Activated CD4-positive, alpha-beta T cell treated with anti-CD3 and anti-CD28 coated beads for 36 hours (primary cell): ENCODE measurements at regions not wholly inside any gene's neighbourhood (a gene's known extent, or its start where the extent isn't known, plus 50 kb on each side); places are given as distances from the start of the nearest gene placed in this dataset.

ENCODE experiments used
- ATAC-seq: fragments of 200-7000 bp; cut with Tn5 transposase; one replicate; pipeline ENCODE4 v1.10.0; 2021; ENCODE audit warnings: mild to moderate bottlenecking, moderate library complexity
- CTCF ChIA-PET: fragments of 350-600 bp; sonication (Branson Sonifier 250); formaldehyde crosslinking; loops from one replicate; lab custom pipeline; 2021; ENCODE audit warnings: antibody characterized with exemption; lab: Charles Lee
- POLR2A ChIA-PET: fragments of 350-600 bp; sonication (Branson Sonifier 250); formaldehyde crosslinking; loops from one replicate; lab custom pipeline; 2021; ENCODE audit warnings: antibody characterized with exemption, inconsistent platforms; lab: Charles Lee
- DNase-seq: peaks from one replicate; pipeline ENCODE4 v3.0.0-alpha.2; 2020
- H3K27ac Mint-ChIP-seq: one replicate; pipeline ENCODE4 v1.8.0; 2021; ENCODE audit warnings: mixed read lengths
- H3K27me3 Mint-ChIP-seq: one replicate; pipeline ENCODE4 v1.8.0; 2021; ENCODE audit warnings: mixed read lengths
- H3K36me3 Mint-ChIP-seq: one replicate; pipeline ENCODE4 v1.8.0; 2021; ENCODE audit warnings: low read depth, mixed read lengths
- H3K4me1 Mint-ChIP-seq: one replicate; pipeline ENCODE4 v1.8.0; 2021; ENCODE audit warnings: mixed read lengths
- H3K4me3 Mint-ChIP-seq: one replicate; pipeline ENCODE4 v1.8.0; 2021; ENCODE audit warnings: mild to moderate bottlenecking, moderate library complexity, mixed read lengths
- H3K9me3 Mint-ChIP-seq: one replicate; pipeline ENCODE4 v1.8.0; 2021; ENCODE audit warnings: low read depth, mixed read lengths
- intact Hi-C, 2 experiments: fragments of 100-400 bp; cut with DNase I in 1 of 2; cut with micrococcal nuclease in 1 of 2; formaldehyde crosslinking; loops; one replicate each; pipeline versions ENCODE4 v1.14.2 to v1.15.1; 2022 to 2024; cut with DNase I, micrococcal nuclease

GRCh38 chr1:234710936-234711724, 101.2 kb upstream of the IRF2BP2 start:
- H3K9me3 Mint-ChIP-seq: no peaks in the 10 kb centered on the region
- no peaks in the 10 kb centered on the region for H3K36me3 Mint-ChIP-seq
- H3K27me3 Mint-ChIP-seq: no peaks in the 10 kb centered on the region
- ATAC-seq (no peak), DNase-seq (no peak)
- no peak overlapping the region for H3K4me3 Mint-ChIP-seq
- POLR2A ChIA-PET: no interaction called here
- CTCF ChIA-PET: interaction anchor here (0.9 kb wide), 1 partner anchor 128 kb away, joined by 3 read pairs; no protein-coding TSS in a partner anchor
- intact Hi-C loops: no loop called here
- H3K27ac Mint-ChIP-seq: no peak overlapping the region
- H3K4me1 Mint-ChIP-seq: peaks cover 3% of the 10 kb centered on the region

DNA sequence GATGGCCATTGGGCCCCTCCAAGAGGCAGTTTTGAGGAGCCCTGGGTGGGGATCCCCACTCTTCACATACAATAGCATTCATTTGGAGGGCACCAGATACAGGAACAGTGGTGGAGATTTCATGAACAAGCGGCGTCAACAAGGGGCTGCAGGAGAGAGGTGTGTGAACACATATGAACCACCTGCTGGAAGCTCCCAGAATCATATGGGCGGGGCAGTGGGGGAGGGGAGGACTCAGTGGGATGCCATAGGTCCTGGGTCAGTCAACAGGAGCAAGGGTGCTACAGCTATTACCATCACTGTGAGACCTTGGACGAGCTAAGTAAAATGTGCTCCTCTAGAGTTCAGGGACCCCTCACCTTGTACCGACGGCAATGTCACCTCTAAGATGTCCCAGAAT, 100.4 kb upstream of the IRF2BP2 start:
- Mint-ChIP-seq H3K27ac (no peak overlapping the region), H3K4me1 (peaks cover 10% of the 10 kb centered on the region), H3K9me3 (no peaks in the 10 kb centered on the region), H3K36me3 (no peaks in the 10 kb centered on the region), H3K27me3 (no peaks in the 10 kb centered on the region), H3K4me3 (no peak overlapping the region)
- intact Hi-C loops: no loop called here
- POLR2A ChIA-PET: no interaction called here
- ATAC-seq: no peak
- no peak for DNase-seq
- CTCF ChIA-PET: interaction anchor here (0.9 kb wide), 1 partner anchor 127 kb away, joined by 3 read pairs; no protein-coding TSS in a partner anchor

GRCh38 chr1:234709473-234710228, 99.7 kb upstream of the IRF2BP2 start:
- intact Hi-C loops: no loop called here
- Mint-ChIP-seq H3K27ac (no peak overlapping the region), H3K4me3 (no peak overlapping the region), H3K36me3 (no peaks in the 10 kb centered on the region), H3K27me3 (no peaks in the 10 kb centered on the region), H3K9me3 (no peaks in the 10 kb centered on the region), H3K4me1 (peaks cover 12% of the 10 kb centered on the region)
- ATAC-seq: no peak
- no peak for DNase-seq
- CTCF ChIA-PET: no interaction called here
- POLR2A ChIA-PET: no interaction called here

- Mint-ChIP-seq H3K4me3 (no peak overlapping the region), H3K9me3 (no peaks in the 10 kb centered on the region), H3K36me3 (no peaks in the 10 kb centered on the region), H3K4me1 (peaks cover 12% of the 10 kb centered on the region), H3K27me3 (no peaks in the 10 kb centered on the region), H3K27ac (no peak overlapping the region)
- ATAC-seq: no peak
- no peak for DNase-seq
- intact Hi-C loops: no loop called here
- CTCF ChIA-PET: no interaction called here
- POLR2A ChIA-PET: no interaction called here
Measured at GRCh38 chr1:234708700-234709395, 98.9 kb upstream of the IRF2BP2 start.

GRCh38 chr1:234707641-234708040, 97.7 kb upstream of the IRF2BP2 start:
- Mint-ChIP-seq H3K27ac (no peak overlapping the region), H3K4me1 (peaks cover 12% of the 10 kb centered on the region), H3K27me3 (no peaks in the 10 kb centered on the region), H3K4me3 (no peak overlapping the region), H3K36me3 (no peaks in the 10 kb centered on the region), H3K9me3 (no peaks in the 10 kb centered on the region)
- ChIA-PET POLR2A (interaction anchor here (0.9 kb wide), 1 partner anchor 16 kb away, joined by 3 read pairs; no protein-coding TSS in a partner anchor), CTCF (no interaction called here)
- DNase-seq: no peak
- no peak for ATAC-seq
- intact Hi-C loops: no loop called here

- no peak for ATAC-seq
- POLR2A ChIA-PET: interaction anchor here (0.9 kb wide), 1 partner anchor 17 kb away, joined by 3 read pairs; no protein-coding TSS in a partner anchor
- Mint-ChIP-seq H3K9me3 (no peaks in the 10 kb centered on the region), H3K27ac (no peak overlapping the region), H3K36me3 (no peaks in the 10 kb centered on the region), H3K4me3 (no peak overlapping the region), H3K4me1 (peaks cover 12% of the 10 kb centered on the region), H3K27me3 (no peaks in the 10 kb centered on the region)
- CTCF ChIA-PET: interaction anchor here (0.8 kb wide), 1 partner anchor 58 kb away, joined by 3 read pairs; no protein-coding TSS in a partner anchor
- intact Hi-C loops: no loop called here
- DNase-seq: no peak
Measured at GRCh38 chr1:234706931-234707330, 97.0 kb upstream of the IRF2BP2 start.

- Mint-ChIP-seq H3K4me3 (no peak overlapping the region), H3K36me3 (no peaks in the 10 kb centered on the region), H3K9me3 (no peaks in the 10 kb centered on the region), H3K27ac (no peak overlapping the region), H3K4me1 (peaks cover 10% of the 10 kb centered on the region), H3K27me3 (no peaks in the 10 kb centered on the region)
- CTCF ChIA-PET: interaction anchor here (0.8 to 3.3 kb wide), 2 partner anchors 13 to 57 kb away, joined by 3 to 13 read pairs; no protein-coding TSS in a partner anchor
- intact Hi-C loops: no loop called here
- ATAC-seq: no peak
- DNase-seq: no peak
- POLR2A ChIA-PET: no interaction called here
Measured at GRCh38 chr1:234706199-234706598, 96.2 kb upstream of the IRF2BP2 start.

- DNase-seq (no peak), ATAC-seq (no peak)
- no peaks in the 10 kb centered on the region for H3K9me3 Mint-ChIP-seq
- no peak overlapping the region for H3K27ac Mint-ChIP-seq
- H3K36me3 Mint-ChIP-seq: no peaks in the 10 kb centered on the region
- CTCF ChIA-PET: interaction anchor here (1.1 to 3.3 kb wide), 2 partner anchors 9 to 12 kb away, joined by 5 to 13 read pairs; no protein-coding TSS in a partner anchor
- H3K4me1 Mint-ChIP-seq: peaks cover 10% of the 10 kb centered on the region
- POLR2A ChIA-PET: no interaction called here
- no peaks in the 10 kb centered on the region for H3K27me3 Mint-ChIP-seq
- intact Hi-C loops: no loop called here
- no peak overlapping the region for H3K4me3 Mint-ChIP-seq
Measured at GRCh38 chr1:234705615-234706014, 95.6 kb upstream of the IRF2BP2 start.

DNA sequence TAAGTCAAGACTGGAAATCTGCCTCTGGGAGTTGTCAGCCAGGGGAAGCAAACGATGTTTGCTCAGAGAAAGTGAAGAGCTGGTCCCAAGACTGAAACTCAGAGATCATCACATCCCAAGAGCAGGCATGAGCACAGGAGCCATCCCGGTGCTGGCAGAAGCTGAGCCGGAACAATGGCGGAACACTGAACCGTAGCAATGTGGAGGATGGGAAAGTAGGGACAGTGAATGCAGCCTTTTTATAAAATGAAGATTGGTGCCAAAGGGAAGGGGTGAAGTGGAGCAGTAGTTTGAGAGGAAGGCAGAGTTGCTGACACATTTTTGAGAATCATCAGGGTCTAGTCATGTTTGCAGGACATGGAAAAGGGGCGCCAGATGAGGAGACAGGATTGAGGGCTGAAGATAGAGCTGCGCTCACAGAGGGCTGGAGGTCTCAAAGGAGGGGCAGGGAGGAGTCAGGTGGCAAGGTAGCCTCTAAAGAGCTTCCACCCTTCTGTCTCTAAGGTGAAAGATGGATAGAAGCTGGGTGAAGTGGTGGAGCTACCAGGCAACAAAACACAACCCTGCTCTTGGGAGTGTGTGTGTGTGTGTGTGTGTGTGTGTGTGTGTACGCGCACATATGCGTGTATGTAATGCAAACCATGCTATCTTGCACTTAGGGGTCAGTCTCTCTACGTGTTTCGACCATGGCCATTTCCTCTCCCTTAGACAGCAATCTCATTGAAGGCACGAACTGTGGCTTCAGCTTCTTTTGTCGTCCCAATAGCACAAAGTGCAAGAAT, 94.3 kb upstream of the IRF2BP2 start:
- ATAC-seq (no peak), DNase-seq (no peak)
- intact Hi-C loops: no loop called here
- ChIA-PET CTCF (interaction anchor here (0.6 to 3.3 kb wide), 3 partner anchors 11 to 28 kb away, joined by 3 to 13 read pairs (median 5); no protein-coding TSS in a partner anchor), POLR2A (no interaction called here)
- no peaks in the 10 kb centered on the region for H3K36me3 Mint-ChIP-seq
- no peaks in the 10 kb centered on the region for H3K9me3 Mint-ChIP-seq
- H3K27ac Mint-ChIP-seq: no peak overlapping the region
- H3K27me3 Mint-ChIP-seq: no peaks in the 10 kb centered on the region
- peaks cover 16% of the 10 kb centered on the region for H3K4me1 Mint-ChIP-seq
- H3K4me3 Mint-ChIP-seq: no peak overlapping the region

DNA sequence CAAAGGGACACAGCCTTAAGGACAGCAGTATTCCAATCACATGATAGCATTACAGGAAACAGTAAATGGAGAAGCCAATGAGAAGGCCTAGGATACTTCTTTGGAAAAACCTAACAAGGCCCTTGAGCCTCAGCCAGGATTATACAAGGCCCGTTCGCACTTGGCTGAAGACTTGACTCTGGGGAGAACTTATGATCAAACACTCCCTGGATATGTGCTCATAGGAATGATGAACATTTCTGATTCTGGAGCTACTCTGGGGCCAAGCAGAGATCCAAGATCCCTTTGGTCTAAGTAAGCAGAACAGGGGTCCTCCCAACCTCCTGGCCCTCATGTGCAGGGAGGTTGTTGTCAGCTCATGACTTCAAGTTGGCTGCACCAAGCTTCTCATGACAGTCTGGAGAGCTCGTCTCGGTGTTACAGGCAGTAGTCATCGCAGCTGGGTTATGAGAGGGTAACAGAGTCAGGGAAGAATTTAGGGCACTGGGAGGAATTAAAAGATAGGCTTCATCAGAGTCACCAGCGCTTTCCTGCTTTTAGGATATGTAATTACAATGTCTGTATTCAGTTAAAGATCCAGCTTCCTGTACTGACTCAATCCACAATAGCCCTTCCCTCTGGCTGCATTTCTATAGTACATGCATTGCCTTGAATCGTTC, 92.5 kb upstream of the IRF2BP2 start:
- no peak overlapping the region for H3K4me3 Mint-ChIP-seq
- H3K27me3 Mint-ChIP-seq: no peaks in the 10 kb centered on the region
- no peaks in the 10 kb centered on the region for H3K9me3 Mint-ChIP-seq
- ChIA-PET CTCF (interaction anchor here (0.5 to 1.4 kb wide), 5 partner anchors 9 to 1726 kb away, joined by 3 to 6 read pairs (median 3); no protein-coding TSS in a partner anchor), POLR2A (no interaction called here)
- intact Hi-C loops: no loop called here
- no peaks in the 10 kb centered on the region for H3K36me3 Mint-ChIP-seq
- H3K27ac Mint-ChIP-seq: no peak overlapping the region
- peaks cover 16% of the 10 kb centered on the region for H3K4me1 Mint-ChIP-seq
- DNase-seq: no peak
- ATAC-seq: no peak
